CD4-positive, alpha-beta T cell treated with Interleukin-21 for 1 hour (primary cell): ENCODE measurements at regions not wholly inside any gene's neighbourhood (a gene's known extent, or its start where the extent isn't known, plus 50 kb on each side); places are given as distances from the start of the nearest gene placed in this dataset.
"Not testable (repeated sequence)": the region's sequence is repeated elsewhere in the genome, so short reads cannot be mapped to it uniquely, and the experiment has no call there.

Experiments
- DNase-seq: peaks from one replicate; pipeline ENCODE4 v3.0.0-alpha.2; 2020

DNA sequence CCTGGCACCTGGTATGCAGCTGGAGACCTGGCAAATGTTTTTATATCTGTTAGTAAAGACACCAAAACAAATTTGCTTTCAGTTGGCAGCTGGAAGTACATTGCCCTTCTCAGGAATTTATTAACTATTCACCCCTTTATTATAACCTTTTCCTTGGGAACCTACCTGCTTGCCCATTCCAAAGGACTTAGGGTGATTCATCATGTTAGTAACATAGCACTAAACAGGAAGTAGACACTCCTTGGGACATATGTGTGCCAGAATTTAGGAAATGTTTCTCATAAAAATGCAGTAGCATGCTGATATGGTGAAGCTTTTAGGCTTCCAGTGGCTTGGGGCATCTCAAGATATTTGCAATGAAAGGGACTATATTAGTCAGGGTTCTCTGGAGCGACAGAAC, 184.2 kb downstream of the DMAC1 start:
- no peak for DNase-seq

DNA sequence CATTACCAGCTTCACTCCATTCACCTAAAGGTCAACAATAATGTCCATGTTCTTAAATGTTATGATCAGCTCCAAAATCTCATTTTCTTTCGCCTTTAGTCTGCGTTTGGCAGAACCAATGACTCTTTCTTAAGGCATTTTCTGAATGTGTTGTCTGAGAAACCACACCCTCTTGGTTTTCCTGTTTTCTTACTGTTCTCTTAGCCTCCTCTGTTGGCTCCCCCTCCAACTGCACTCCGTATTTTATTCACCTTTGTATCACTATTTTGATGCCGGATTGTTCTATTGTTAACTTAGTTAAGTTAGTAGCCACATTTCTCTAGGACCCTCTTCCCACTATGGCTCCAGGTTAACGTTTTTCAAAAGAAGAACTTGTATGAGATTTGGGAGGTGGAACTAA, 185.6 kb downstream of the DMAC1 start:
- DNase-seq, result peak; percentile 52

DNA sequence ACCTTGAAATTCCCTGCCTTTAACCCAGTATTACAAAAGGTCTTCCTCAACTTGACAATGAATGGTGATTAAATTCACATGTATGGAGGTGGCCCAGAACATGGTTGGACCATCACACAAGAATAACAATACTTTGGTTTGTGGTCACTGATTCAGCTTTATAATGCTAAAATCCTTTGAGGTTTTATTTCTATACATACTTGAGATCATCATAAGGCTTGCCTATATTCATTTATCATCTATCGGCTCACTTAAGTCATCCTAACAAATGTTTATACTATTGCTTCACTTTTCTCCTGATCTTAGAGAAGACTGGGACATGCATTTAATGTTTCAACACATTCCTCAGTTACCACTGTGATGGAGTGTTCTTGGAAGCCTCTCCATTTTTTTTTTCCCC, 191.3 kb downstream of the DMAC1 start:
- no peak for DNase-seq

DNA sequence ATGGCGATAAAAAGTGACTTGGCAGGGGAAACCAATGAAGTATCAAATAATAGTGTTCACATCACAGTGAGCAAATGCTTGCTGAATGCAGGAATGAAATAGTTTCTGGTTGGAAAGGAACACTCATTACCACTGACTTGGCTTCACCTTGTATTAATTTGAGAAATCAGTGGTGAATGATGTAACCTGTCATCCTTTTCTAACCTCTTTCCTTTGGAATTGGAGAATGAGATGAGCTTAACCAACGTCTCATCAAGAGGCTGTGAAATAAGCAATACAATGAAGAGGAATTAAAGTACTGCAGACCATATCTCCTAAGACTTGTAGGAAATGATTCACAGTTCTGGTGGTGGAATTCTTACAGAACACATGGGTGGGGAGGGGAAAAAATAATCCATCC, 192.2 kb downstream of the DMAC1 start:
- no peak for DNase-seq

DNA sequence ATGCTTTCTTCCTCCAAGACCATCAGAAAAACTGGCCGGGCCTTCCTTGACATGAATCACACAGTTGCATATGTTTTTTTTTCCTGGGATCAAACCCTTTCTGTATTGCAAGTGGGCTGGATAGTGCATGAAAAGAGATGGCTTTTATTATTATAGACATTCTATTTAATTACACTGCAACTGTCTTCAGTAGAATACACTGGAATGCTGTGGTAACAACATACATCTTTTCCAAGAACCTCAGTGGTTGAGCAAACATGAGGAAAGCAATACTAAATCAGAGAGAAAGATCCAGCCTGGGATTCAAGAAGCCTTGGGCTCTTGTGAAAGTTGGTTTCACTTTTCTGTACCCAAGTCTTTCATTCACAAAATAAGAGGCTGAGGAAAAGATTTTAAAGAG, 193.0 kb downstream of the DMAC1 start:
- DNase-seq, result no peak

DNA sequence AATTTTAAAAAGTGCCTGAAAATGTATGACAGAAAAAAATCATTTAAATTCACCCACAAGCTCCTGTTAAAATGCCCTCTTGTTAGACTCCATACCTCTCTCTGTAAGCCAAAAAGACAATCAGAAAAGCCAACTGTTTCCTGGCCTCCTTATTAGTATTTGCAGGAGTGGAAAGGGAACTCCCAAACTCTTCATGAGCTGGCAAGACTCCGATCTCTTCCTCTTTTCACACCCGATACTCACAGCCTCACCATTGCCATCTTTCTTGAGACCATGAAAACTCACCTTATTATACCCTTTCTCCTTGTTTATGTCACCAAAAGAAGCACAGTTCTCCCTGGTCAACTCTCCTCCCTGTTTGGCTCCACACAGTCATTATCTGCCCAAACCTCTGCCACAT, 197.8 kb downstream of the DMAC1 start:
- no peak for DNase-seq

DNA sequence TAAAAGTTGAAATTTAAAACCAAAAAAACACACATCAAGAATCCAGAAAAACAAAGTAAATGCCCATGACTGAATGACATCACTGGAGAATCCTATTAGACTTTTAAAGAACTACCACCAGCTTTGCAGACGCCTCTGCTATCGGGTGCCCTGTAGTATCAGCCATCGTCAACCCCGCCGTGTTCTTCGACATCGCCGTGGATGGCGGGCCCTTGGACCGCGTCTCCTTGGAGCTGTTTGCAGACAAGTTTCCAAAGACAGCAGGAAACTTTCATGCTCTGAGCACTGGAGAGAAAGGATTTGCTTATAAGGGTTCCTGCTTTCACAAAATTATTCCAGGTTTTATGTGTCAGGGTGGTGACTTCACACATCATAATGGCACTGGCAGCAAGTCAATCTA, 201.9 kb downstream of the DMAC1 start:
- no peak for DNase-seq

DNA sequence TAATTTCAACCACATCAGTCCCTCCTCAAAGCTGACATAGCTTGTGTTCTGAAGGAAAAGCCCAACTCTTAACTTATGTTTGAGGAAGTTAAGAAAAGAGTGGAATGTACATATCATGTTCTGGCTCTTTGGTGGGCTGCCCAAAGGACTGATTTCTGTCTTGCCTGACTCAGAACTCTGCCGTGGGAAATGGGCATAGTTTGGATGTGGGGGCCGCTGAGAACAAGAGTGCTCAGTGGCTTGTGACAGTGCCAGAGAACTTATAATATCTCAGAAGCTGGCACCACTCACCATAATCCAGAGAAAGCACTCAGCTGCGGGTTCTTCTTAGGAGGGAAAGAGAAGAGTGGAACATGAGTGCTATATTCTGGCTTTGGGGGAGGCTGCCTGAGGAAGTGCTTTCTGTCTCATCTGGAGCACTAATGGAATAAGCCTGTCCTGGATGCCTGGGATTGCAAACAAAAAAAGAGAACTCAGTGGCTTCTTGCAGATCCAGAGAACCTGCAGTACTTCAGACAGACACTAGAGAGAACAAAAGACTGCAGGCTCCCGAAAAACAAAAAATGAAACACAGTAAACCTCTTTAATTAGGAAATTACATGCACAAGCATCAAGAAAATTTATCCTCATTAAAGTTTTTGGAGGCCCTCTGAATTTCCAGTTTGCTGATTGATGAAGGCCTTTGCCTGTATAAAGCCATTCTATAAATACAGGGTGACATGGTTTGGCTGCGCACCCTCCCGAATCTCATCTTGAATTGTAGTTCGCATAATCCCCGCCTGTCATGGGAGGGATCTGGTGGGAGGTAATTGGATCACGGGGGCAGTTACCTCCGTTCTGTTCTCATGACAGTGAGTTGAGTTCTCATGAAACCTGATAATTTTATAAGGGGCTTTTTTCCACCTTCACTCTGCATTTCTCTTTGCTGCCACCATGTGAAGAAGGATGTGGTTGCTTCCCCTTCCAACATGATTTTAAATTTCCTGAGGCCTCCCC, 207.0 kb downstream of the DMAC1 start:
- DNase-seq, result no peak

DNA sequence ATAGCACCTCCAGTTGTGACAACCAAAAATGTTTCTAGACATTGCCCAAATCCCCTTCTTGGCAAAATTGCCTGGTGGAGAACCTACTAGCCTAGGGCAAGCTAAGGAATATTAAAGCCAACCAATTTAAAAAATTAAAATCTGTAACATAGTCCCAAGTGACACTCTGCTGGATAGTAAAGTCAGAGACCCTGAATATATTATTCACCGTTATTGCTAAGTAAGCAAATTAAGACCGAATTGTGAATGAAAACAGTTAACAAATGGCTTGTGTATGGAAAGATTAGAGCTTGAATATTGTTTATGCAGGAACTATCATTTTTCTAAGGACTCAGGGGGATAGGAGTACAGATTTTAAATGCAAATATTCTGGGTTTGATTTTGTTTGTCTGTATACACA, 208.1 kb downstream of the DMAC1 start:
- no peak for DNase-seq

DNA sequence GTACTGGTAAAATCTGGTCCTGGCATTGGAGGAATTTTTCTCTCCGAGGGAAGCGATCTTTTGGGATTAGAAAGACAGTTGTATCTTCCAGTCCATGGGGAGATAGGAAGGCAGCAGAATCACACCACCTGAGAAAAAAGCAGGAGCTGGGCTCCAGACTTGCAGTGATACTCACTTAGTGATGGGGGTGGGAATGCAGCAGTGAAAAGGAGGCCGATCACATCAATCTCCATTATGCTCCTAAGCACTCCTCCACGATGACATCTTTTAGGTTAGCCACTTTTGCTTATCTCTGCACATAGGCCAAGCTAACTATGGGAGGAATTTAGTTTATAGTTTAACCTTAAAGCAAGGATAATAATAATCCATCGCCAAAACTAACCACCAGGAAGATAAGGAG, 219.0 kb downstream of the DMAC1 start:
- DNase-seq, result no peak

DNA sequence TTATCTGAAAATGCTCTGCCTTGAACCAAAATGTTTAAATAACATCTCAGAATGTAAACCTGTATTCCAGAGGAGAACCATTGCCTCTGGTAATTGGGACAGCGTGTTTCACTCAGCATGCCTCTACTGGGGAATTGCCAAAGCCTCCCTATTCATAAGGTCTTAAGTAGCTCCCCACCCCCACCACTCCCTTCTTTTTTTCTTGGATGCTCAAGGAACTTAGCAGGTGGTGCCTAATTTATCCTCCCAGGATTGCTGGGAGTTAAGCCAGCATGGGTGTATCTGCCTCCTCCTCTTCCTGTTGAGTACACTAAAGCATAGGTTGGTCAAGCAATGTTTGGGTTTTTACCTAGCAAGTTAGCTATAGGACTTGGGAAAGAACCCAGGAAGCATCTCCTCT, 220.2 kb downstream of the DMAC1 start:
- no peak for DNase-seq

DNA sequence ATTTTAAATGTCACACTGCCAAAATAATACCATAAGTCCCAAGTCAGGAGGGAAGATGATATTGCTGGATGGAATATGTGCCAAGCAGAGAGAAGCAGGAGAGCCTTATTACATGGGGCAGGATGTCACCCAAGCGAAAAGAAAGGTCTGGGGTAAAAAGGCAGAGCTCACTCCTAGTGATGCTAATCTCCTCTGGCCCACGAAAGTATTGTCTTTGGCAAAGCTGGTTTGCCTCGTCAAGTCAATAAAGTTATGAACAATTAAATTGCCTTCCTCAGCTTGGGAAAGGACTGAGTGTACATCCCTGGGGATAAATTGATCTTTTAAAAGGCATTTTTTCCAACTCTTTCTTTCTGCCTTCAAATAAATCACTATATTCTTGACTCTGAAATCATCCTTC, 220.6 kb downstream of the DMAC1 start:
- no peak for DNase-seq

DNA sequence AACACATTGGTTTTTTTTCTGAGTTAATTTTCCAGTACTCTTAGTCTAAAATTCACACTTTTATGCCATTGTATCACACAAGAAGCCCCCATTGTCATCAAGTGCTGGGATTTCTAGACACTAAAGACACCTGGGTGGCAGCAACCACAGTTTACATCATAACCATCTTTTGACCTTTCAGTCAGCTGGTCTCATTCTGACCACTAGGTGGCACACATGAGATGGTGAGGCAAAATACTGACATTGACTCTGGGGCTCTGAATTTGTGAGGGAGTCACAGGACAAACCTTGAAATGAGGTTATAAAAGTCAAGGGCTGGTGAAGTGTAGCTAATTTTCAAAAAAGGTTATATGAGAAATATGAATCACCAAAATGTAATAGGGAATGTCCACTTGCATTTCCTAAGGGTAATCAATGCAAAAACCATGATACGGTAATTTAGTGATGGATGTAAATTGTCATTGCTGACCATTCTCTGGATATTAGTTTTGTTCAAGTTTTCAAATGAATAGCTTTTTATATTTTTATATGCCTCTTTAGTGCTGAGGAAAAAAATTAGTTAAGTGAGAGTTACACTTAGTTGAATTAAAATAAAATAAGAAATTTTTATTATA, 229.4 kb downstream of the DMAC1 start:
- peak; percentile 77 for DNase-seq

DNA sequence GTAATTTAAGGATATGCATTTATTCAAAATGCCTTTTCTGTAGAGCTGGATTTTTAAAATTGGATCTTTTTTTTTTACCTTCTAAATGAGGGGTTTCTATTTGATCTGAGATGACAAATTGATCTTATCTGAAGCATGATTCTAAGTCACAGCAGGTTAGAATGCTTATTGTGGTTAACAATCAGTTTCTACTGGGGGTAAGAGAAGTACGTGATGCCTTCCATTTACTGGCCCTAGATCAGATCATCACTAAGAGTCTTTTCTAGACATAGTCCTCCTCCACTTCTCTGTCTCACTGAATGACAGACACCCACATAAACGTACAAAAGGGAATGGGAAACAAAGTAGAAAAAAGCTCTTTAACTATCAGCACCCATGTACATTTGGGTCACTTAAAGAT, 231.9 kb downstream of the DMAC1 start:
- no peak for DNase-seq

DNA sequence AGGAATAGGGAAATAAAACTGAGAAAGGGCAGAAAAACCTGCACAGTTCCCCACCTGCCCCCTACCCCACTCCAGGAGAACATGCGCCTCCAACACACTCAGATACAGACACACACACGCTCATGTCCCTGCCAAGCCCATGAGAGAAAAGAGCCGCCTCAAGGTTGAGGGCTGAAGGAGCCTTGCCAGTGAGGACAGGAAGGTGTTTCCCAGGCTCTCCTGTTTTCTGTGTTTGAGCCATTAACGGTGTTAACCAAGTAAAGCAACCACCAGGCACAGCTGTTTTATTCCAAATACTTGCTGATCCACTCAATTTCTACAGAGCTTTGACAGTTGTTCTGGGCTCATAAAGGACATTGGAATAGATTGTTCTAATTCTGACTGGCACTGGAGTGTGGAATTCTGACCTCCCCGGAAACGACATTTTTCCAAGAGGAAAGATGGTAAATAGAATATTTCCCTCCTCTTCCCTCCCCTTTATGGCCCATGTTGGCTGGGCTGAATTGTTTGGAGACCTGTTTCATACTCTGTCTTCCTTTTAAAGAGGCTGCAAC, 238.0 kb downstream of the DMAC1 start:
- no peak for DNase-seq

DNA sequence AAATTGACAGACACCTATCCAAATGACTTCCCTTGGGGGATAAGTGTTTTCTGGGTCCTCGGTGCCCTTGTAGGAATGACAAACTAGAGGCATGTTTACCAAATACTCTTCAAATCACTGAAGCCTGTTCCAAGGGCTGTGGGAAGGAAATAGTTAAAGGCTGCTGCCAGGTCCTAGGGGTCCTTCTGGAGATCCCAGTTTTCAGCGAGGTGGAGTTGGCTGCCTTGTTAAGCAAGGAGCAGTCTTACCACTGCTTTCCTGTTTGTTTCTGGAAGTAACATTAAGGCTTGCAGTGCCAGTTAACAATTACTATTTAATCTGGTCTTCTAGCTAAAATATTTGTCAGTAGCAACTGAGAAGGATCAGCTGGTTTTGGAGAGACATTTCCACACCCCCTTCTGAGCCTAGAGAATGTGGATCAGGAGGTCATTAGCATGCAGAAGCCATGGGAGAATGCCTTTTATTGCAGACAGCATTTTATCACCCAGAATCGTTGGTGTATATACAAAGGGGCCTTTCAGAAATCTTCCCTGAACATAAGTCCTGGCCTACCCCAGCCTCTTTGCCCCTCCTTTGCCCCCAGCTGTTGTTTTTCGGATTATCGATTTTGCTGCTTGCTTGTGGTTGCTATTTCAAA, 238.8 kb downstream of the DMAC1 start:
- DNase-seq, result no peak

DNA sequence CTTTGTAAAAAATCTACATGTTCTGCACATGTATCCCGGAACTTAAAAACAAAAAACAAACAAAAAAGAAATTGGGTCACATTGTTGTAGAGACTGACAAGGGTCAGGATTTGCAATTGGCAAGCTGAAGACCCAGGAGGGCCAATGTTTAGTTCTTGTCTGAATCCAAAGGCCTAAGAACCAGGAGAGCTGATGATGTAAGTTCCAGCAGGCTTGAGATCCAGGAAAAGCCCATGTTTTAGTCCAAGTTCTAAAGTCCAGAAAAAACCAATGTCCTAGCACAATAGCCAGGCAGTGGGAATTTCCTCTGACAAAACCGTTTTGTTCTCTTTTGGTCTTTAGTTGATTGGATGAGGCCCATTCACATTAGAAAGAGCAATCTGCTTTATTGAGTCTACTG, 244.9 kb downstream of the DMAC1 start:
- DNase-seq, result no peak

DNA sequence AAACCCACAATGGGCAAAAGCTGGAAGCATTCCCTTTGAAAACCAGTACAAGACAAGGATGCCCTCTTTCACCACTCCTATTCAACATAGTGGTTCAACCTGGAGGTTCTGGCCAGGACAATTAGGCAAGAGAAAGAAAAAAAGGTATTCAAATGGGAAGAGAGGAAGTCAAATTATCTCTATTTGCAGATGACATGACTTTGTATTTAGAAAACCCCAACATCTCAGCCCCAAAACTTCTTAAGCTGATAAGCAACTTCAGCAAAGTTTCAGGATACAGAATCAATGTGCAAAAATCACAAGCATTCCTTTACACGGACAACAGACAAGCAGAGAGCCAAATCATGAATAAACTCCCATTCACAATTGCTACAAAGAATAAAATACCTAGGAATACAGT, 246.9 kb downstream of the DMAC1 start:
- DNase-seq, result not testable (repeated sequence)

DNA sequence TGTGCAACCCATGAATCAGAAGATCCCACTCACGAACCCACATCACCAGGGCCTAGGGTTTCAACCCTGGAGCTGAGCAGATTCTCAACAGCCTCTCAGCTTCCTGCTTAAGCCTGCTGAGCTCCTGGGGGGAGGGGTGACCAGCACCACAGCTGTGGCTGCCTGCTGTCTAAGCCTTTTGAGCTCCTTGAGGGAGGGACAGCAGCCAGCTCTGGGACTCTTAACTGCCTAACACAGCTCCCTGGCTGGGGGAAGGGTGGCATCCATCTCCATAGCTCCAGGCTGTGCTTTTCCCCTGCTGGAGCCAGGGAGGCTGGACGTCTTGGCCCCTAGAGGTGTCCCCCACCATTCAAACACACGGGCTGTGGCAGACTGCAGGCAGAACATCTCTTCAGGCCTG, 250.3 kb downstream of the DMAC1 start:
- no peak for DNase-seq

DNA sequence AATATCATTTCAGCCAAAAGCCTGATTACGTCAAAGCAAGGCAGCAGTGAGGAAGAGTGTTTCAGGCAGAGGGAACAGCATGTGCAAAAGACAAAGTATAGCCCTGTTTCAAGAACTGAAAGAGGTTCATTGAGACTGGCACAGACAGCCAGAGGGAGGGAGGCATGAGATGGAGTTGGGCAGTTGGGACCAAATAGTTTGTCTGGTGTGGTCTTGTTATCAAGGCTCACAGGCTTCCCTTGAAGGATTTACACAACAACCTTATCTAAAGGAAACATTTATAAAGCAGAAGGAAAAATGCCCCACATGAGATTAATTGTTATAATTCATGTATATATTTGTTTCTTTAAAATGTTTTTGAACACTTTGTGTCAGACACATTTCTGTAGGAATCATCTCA, 253.3 kb downstream of the DMAC1 start:
- DNase-seq, result no peak

DNA sequence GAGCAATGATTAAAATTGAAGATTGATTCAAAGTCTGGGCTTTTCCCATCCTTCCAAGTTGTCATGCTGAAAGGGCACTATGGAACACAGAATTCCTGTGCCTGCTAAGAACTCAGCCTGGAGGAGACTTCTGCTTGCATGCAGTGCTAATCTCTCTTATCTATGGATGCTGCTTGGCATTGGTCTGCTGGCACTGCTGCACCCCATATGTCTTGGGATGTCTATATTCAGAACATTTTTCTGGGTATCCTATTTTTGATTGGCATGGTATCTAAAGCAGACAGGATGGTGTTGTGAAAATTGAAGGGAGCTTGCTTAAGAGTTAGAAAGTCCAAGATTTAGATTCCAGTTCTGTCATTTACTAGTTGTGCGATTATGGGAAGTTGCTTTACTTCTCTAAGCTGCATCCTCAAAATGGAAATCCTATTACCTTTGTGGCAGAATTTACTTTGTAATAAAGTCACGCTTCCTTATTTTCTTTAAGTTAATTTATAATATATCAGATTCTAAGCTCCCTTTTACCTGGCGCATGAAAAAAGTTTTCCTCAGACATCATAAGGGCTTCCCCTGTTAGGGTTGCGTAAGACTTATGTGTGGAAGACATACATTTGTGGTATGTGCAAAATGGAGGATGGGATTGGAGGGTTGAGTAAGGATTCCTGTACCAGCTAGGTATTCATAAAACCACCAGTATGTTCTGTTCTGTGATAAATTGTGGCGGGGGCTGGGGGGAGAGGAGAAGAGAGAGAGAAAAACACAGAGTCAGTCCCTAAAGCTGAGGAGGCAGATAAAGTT, 254.0 kb downstream of the DMAC1 start:
- no peak for DNase-seq

DNA sequence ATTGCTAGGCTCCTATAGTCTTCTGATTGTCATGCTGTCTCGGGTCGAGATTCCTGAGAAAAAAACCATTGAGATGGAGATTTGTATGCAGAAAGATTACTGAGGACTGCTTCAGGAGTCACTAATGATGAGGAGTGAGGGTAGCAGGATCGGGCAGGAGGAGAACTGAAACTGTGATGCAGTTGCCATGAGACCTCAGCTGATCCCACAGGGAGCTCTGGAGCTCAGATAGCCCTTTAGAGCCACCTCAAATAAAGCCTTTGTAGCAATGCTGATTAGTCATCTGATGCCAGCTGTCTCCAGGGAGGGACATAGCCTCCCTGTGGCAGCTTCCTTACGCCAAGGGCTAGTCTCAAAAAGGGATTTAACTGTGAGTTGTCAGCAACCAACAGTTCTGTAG, 256.9 kb downstream of the DMAC1 start:
- no peak for DNase-seq

DNA sequence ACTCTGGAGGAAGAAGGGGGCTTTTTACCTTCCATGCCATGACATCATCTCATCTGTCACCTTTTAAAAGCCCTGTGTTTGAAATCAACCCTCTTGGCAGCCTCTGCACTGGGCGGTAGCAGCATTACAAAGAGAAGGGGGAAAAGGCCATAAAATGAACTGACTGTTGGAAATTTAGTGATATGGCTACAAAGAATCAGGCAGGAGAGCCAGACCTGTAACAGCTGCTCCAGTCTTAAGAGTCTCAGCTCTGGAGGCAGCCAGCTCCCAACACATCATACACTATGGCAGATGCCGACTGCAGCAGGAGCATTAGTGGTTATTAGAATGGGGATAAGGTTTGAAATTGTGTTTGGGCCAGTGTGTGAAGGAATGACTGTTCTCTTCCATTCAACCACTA, 257.5 kb downstream of the DMAC1 start:
- DNase-seq, result no peak
